Right lobe of liver (tissue), 6 donors: ENCODE measurements at regions not wholly inside any gene's neighbourhood (a gene's known extent, or its start where the extent isn't known, plus 50 kb on each side); places are given as distances from the start of the nearest gene placed in this dataset.

Source experiments
- ATAC-seq, 4 donors: fragments of 200-7000 bp; cut with Tn5 transposase; one replicate each; pipeline ENCODE4 v1.9.1; 2020; ENCODE audit warnings: mild to moderate bottlenecking in 4 of 4, moderate library complexity in 4 of 4
- DNase-seq, 3 donors: peaks; one replicate each; pipeline ENCODE4 v3.0.0-alpha.2; 2020
- H3K27ac ChIP-seq, 3 donors: fragments of 200-600 bp; one replicate each; pipeline ENCODE4 v1.8.0; 2022
- H3K27me3 ChIP-seq, 2 donors: fragments of 200-600 bp; one replicate each; pipeline ENCODE4 v1.8.0; 2022
- H3K36me3 ChIP-seq, 4 donors: fragments of 200-600 bp; sonication (generic) in 1 of 4; one replicate each; pipeline versions ENCODE4 v1.5.1 to v1.8.0; 2017 to 2022; ENCODE audit warnings: control low read depth in 1 of 4
- H3K4me1 ChIP-seq, 4 donors: fragments of 200-600 bp; sonication (generic) in 1 of 4; one replicate each; pipeline versions ENCODE4 v1.5.1 to v1.8.0; 2017 to 2022; ENCODE audit warnings: control low read depth in 1 of 4
- H3K4me3 ChIP-seq, 3 donors: fragments of 200-600 bp; one replicate each; pipeline ENCODE4 v1.8.0; 2022
- H3K9me3 ChIP-seq, 4 donors: fragments of 200-600 bp; sonication (generic) in 1 of 4; one replicate each; pipeline versions ENCODE4 v1.5.1 to v1.8.0; 2017 to 2022; ENCODE audit warnings: control low read depth in 1 of 4
- CTCF ChIP-seq, 4 donors: fragments of 200-600 bp in 3 of 4; fragments of 450-650 bp in 1 of 4; IDR thresholded peaks; one replicate each; pipeline versions ENCODE4 v1.5.1 to v1.8.0; 2016 to 2022; ENCODE audit warnings: antibody characterized with exemption in 4 of 4, mild to moderate bottlenecking in 2 of 4
- POLR2A ChIP-seq: fragments of 450-650 bp; IDR thresholded peaks from one replicate; pipeline ENCODE4 v1.6.1; 2017; ENCODE audit warnings: antibody characterized with exemption, mild to moderate bottlenecking
- WGBS: methylation state at CpG from one replicate; pipeline ENCODE4 v1.1.6; 2018; ENCODE audit warnings: low coverage, low lambda C conversion rate; ENCODE audit not compliant: insufficient coverage; ENCODE audit errors: missing lambda C conversion rate; 5-methylcytosine and 5-hydroxymethylcytosine counted together
- intact Hi-C, 2 donors: fragments of 100-400 bp; cut with DNase I; formaldehyde crosslinking; loops; one replicate each; pipeline versions ENCODE4 v1.11.2 to v1.14.1; 2022
- donor health status: DM: no; HTN: yes; CAD: no.
- donor health status: DM: no; HTN: no; CAD: no.
- donor health status: DM: no; HTN: no; CAD: no.
- donor health status: DM: no; HTN: yes; CAD: no.
- donor health status: DM: no; HTN: yes; CAD: no.

GRCh38 chr11:119779195-119780071 lies 50.4 kb upstream of the NECTIN1 start:
- Histone ChIP-seq H3K36me3 (no peaks in the 10 kb centered on the region), H3K27ac (no peak overlapping the region), H3K4me3 (no peak overlapping the region), H3K27me3 (no peaks in the 10 kb centered on the region), H3K4me1 (no peaks in the 10 kb centered on the region), H3K9me3 (no peaks in the 10 kb centered on the region)
- DNase-seq (peak in 1 of 3 donors; percentile 35), ATAC-seq (no peak)
- 40% methylated on average over 1 of the region's 22 CpGs for WGBS
- no peak for TF ChIP-seq POLR2A
- no peak for TF ChIP-seq CTCF (IDR thresholded peaks at IDR 0.05)
- intact Hi-C loops = no loop called here
